ENCODE measurements at regions not wholly inside any gene's neighbourhood (a gene's known extent, or its start where the extent isn't known, plus 50 kb on each side); places are given as distances from the start of the nearest gene placed in this dataset.

DNA sequence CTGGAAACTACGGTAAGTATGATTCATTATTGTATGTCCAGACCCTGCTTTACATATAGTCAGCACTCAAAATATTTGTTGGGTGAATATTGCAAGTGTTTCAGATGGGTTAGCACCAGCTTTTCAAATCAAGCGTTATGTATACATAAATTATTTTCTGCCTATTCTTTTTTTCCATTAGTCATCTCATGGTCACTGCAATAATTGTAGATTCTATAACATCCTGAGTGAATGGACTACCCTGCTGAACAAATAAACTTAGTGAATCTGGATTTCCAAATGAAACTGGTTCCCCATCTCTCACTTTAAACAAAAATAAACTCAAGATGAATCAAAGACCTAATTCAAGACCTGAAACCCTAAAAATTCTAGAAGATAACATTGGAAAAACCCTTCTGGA, 152.3 kb downstream of the DIO2 start:
- TF ChIP-seq, protein P1, sequence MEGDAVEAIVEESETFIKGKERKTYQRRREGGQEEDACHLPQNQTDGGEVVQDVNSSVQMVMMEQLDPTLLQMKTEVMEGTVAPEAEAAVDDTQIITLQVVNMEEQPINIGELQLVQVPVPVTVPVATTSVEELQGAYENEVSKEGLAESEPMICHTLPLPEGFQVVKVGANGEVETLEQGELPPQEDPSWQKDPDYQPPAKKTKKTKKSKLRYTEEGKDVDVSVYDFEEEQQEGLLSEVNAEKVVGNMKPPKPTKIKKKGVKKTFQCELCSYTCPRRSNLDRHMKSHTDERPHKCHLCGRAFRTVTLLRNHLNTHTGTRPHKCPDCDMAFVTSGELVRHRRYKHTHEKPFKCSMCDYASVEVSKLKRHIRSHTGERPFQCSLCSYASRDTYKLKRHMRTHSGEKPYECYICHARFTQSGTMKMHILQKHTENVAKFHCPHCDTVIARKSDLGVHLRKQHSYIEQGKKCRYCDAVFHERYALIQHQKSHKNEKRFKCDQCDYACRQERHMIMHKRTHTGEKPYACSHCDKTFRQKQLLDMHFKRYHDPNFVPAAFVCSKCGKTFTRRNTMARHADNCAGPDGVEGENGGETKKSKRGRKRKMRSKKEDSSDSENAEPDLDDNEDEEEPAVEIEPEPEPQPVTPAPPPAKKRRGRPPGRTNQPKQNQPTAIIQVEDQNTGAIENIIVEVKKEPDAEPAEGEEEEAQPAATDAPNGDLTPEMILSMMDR (IDR thresholded peaks at IDR 0.05): no peak
- no peak for TF ChIP-seq NFE2L2 (conservative IDR thresholded peaks at IDR 0.05; ENCODE audit: low read length)
- TF ChIP-seq HDAC2 (IDR thresholded peaks at IDR 0.05): no peak
- no peak for TF ChIP-seq RCOR1 (IDR thresholded peaks at IDR 0.05; ENCODE audit: low read depth, low read length)
- TF ChIP-seq RAD21 (conservative IDR thresholded peaks at IDR 0.05 in 1 of 2, IDR thresholded peaks at IDR 0.05 in 1 of 2): no peak

Data from A549 (cell line).